HG03175 (cell line): ENCODE measurements at regions not wholly inside any gene's neighbourhood (a gene's known extent, or its start where the extent isn't known, plus 50 kb on each side); places are given as distances from the start of the nearest gene placed in this dataset.

Source experiments
- ATAC-seq: cut with Tn5 transposase; IDR thresholded peaks from one replicate; pipeline ENCODE4 v1.9.1; 2021; ENCODE audit warnings: mild to moderate bottlenecking, moderate library complexity; ENCODE audit not compliant: unreplicated experiment

DNA sequence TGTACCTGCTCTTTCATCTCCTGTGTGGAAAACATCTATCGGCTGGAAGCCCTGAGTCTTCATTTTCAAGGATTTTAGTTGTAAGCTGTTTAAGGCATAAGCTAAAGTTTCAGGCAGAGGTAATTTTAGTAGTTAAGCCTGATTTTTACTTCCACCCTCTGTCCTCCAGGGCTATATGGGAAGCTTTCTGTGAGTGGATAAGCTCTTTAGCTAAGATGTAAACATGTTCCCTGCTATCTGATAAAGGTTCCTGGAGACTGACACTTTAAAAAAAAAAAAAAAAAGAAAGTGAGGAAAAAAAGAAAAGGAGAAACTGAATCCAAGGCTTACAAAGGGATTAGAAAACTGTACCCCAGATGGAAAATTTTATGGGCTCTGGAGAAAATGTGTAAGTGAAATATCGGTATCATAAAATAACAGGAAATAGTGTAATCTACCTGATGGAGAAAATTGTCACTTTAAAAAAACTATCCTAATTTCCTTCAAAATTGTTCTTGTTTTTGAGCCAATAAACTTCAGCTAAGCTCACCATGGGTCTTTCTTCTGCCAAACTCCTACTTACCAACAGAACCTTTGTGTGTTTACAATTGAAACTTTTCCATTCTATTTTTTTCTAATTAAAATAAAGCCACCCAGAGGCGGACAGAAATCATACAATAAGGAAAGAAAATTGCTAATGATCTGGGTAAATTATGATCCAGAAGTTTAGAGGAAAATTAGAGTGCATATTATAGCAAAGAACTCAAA is 180.5 kb downstream of the TGFB2 start:
- ATAC-seq = no peak

DNA sequence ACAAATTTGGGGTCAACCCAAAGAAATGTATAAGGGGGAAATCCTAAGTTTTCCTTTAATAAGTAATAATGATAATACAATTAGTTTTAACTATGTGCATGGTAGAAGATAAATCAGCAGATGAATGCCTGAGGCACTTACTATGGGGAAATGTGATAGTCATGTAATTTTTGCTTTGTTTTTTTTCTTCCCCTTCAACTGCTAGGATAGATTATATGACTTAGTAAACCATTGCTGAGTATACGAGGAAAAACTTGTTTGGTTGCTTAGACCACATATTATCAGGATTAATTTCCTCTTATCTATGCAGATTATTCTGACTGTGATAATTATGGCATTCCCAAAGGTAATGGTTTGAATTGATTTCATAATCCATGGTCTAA is 181.1 kb downstream of the TGFB2 start:
- ATAC-seq = no peak

DNA sequence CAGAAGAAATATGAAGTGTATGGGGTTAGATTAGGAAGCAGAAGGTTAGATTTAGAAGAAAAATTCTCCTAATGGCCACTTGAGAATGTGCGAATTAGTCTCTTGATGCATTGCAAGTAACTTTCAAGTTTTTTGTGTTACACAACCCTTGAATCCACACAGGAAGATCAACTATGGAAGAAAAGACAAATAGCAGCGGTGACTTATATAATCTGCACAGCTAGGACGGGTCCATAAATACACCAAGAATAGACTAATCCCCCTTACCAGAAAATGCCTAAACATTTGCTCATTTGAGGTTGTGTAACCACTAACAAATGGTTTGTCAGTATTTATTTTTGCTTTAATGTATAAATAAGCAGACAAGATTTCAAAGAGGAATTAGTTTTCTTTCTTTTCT is 182.6 kb downstream of the TGFB2 start:
- ATAC-seq = no peak

DNA sequence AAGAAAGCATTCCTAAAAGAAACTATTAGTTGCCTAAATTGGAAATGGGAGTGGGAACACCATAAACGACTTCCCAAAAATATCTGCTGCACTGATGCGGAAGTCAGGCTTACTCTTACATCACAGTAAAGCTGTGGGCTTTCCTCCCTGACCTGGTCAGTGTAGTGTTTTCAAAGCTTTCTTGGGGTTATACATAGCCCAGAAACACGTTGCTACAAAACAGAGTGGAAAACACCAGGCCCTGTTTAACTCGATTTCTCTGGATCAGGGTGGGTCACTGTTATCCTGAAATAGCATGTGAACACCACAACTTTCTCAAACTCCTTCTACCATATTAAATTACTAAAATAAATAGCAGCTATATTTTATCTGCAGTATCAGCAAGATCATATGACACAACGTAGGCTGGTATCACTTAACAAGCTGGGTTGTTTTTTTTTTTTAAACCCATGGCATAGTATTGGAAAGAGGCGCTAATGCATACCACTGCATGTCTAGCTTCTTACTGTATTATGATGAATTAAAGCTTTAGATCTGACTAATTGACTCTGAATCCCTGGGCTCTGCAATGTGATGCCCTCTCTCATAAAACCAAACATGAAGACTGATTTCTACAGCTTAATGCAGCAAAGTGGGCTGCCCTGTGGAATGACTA is 184.6 kb downstream of the TGFB2 start:
- ATAC-seq = no peak

DNA sequence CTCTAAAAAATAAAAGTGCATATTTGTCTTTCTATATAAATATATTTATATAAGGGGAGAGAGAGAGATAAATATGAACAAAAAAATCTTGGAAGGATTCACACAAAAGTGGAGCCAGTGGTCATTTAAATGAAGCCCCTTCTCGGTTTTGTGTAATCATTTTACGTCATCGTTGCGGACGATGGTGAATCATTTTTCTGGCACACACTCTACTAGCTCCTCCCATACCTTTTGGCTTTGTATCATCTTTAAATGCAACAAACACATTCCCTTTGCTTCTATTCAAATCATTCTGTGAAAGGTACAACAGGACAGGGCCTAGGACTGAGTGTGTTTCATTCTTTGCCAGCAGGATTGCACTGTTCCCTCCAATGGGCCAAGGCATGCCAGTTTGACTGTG is 186.8 kb downstream of the TGFB2 start:
- ATAC-seq = no peak

DNA sequence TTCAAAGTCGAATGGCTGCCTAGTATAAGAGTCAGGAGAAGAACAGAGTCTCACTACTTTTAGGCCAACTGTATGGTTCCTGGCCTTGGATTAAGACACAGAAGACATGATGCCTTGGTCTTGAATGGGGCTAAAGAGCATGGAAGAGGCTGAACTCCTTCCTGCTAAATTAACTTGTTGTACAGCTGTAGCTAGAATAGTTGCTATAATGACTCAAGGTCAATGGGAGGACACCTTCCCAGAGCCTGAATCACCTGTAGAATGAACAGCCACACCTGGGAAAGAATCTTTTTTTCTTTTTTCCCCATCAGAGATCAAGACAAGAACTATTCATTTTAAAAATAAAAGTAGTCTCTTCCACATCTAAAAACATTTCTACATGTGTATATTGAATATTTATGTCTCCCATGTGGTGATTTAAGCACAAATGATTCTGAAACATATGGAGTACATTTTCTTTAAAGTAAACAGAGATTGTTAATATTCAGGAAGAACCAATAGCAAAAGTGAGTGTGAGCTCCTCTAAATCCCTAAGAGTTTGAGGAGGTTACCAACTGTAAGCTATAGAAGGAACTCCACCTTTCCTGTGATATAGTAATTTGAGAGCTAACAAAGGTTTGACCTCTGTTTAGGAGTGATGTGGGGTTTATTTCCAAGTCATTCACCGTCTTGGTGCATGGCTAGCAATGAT is 191.3 kb downstream of the TGFB2 start:
- no peak for ATAC-seq

DNA sequence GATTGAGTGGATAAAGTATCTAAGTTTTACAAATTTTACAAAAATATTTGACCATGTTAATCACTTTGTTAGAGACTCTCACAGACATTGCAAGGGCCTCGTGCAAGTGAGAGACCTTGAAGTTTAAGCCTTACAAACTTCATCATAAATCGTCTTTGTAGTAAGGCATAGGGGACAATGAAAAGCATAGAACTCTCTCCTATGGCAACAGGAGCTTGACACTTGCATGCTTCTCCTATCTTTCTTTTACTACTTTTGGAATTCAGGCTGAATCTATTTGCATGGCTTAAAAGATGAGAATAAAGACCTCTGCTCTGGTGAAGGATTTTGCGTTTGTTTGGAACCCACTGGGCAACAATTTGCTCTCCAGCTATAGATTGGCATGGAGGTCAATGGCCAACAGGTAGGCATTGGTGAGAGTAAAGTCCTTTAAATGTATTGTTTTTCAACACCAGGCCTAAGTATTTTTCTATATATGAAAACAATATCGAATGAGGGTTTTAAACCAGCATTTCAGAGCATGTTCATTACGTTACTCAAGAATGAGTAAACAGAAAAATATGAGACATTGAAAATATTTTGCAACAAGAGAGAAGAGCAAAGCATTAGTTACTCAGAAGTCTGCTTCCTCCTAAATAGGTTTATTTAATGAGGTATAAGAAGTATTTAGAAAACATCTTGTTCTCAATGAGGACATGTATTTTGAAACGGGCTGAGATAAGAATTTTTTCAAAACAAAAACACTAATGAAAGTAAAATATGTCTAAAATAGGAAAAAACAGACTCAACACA is 192.2 kb downstream of the TGFB2 start:
- no peak for ATAC-seq

DNA sequence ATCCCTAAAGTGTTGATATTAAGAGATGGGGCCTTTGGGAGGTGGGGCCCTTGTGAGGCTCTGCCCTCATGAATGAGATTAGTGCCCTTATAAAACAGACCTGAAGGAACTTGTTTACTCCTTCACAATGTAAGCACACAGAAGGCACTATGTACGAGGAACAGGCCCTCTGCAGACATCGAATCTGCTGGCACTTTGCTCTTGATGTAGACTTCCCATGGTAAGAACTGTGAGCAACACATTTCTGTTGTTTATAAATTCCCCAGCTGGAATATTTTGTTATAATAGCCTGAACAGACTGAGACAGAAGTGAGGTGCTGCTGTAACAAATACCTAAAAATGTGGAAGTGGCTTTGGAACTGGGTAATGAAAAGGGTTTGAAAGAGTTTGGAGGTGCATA is 193.2 kb downstream of the TGFB2 start:
- no peak for ATAC-seq

DNA sequence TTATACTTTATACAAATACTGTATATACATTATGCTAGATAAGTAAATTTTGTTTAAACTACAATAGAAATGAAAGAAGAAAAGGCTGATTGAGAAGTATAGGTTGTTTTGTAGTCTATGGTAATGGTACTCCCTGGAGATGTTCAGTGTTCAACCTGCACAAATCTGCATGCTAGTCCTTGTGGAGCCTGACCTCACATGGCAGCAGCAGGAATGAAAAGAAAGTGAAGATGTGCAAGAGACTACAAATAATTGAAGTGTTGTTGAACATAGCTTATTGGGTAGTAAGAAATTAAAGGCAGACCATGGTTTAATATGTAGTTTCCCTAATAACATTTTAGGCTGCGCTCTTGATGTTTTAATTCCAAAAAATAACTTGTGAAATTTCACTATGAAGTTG is 201.2 kb downstream of the TGFB2 start:
- ATAC-seq = no peak

DNA sequence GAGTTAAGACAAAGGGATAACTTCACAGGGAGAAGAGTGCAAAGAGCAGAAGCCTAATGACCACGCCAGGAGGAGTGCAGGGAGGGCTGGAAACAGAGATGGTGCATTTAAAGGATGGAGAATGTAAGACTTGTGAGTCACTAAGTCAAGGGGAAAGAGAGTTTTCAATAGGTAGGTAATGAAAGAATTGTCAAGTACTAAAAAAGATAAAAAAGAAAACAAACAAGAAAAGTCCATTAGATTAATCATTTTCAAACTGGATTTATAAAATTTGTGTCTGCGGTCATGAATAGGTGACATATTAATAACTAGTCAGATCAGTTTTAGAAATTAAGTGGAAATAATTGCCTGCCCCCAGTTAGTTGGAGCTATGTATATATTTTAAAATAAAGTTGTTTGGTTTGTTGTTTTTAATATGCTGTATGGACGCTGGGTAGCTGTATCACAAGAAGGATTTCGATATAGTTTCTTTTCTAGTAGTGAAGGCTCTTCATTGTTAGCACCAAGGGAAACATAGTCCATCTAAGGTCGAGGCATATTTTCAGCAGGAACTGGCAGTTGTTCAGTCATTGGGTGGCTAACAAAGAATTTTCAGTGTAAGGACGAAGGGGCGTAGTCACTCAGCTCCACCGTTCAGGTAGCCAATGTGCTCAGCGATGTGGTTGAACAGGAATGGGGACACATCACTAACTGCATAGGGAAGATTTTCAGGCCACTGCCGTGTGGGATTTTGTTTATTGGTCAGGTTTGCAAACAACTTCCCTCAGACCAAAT is 203.0 kb downstream of the TGFB2 start:
- no peak for ATAC-seq

DNA sequence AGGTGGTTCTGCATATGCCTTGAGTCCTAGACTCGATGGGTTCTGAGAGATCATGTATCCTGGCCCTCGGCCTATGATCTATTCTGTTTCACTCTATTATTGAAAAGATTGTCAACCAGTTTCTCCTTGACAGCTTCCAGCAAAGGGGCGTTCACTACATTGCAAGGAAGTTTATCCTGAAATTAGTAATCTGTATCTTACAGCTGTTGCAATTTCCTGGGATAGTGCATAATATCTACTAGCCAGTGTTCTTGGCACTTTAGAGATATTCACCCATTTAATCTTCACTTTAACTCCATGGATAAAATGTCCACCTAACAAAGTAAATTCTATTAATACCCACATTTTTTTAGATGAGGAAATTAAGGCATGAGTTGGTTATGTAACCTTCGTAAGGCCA is 203.6 kb downstream of the TGFB2 start:
- ATAC-seq = no peak

DNA sequence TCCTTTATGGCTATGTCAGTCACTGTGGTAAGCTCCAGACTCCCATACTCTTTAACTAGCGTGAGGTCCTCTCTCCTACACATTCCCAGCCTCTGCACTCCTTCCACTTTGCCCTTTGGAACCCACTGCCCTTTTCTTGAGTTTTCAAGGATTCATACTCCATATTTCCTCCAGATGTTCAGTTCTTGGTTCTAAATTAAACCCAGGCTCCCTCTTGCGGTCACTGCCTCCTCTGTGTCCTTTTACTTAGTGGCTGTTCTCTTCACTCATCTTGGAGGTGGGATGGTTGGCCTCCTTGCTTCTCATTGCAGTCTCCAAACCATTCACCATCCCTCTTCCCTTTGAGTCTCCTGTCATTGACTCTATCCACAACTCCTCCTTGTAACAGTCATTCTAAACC is 208.1 kb downstream of the TGFB2 start:
- ATAC-seq = no peak

DNA sequence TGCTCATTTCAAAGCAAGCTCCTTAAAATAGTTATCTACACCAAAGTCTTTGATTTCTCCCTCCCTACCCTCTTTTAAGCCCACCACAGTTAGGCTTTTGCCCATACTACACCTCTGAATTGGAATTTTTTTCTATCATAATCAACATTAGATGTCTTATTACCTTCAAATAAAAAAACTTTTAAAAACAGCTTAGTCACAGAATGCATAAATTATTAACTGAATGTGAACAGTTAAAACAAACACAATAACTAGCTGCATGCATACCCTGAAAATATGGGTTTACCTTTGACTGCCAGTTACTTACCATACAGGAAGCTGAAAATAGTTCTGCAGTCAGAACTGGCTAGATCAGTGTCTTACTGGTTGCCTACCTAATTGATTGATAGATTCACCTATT is 210.9 kb downstream of the TGFB2 start:
- no peak for ATAC-seq

DNA sequence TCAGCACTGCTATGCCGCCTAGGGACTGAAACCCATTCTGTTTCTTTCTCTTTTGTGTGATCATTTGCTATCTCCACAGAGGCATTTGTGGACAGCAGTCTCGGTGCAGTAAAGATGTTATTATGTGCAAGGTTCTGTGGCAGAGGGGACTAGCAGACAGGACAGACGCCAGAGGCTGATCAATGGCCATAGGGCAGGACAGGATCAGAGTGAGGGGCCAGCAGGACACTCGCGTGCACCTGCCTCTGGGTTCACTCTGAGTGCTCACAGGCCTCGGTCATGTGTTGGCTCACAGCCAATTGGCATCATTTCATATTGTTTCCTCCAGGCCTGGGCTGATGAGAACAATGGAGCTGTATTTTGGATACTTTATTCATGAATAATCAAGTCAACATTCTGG is 212.6 kb downstream of the TGFB2 start:
- ATAC-seq = no peak

DNA sequence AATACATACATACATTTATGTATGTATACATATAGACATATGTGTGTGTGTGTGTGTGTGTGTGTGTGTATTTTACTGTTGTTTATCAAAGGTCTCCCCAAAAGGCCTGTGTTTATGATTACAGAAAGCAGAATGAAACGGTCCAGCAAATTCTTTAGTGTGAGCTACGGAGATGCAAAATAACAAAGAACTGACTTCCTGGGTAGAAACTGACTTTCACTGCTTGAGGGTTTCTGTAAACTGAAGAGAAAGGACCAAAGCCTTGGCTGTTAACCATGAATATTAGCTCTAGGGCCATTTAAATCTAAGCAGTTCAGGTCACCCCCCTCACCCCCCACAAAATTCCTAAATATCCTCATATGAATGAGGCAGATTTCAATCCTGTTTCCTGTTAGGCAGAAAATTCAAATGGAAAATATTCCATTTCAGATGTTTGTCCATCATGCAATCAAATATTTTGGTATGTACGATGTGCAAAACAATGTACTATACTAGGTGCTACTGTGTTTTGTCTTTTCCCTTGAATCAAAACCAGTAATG is 213.2 kb downstream of the TGFB2 start:
- no peak for ATAC-seq

DNA sequence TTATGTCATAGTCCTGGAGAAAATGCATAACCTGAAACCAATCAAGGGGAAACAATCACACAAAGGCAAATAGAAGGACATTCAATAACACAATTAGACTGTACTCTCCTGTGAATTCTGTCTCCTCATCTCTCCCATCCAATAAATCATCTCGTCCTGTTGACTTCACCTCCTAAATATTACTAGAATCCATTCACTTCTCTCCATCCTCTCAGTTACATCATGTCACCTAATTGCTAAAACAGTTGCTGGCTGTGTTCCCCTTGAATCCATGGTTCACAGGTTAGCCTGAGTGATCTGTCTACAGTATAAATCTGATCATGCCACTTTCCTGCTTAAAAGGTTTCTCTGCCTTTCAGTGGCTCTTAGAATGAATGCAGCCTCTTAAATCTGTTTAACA is 220.2 kb downstream of the TGFB2 start:
- no peak for ATAC-seq

DNA sequence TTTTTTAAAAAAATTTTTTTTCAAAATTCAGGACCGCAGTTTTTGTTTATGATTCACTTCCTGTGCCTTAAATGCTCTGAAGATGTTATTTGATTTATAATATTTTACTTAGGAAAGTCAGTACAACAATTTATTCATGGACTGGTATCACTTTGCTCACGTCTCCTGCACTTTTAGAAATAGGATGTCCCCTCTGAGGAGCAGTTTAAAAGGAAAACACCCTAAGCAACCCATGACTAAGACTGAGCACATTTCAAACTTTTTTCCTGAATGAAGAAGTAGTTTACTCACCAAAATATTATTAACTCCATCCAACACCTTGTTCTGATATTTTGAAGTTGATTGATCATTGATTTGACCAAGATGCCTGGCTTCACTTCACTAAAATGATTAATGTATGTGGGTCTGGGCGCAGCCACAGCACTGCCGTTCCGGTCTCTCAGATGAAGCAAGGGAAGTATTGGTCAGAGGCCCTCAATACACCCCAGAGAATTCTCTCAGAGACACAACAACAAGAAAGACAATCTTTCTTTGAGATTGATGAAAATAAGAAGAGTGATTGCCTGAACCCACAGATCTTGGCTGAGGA is 223.9 kb downstream of the TGFB2 start:
- ATAC-seq = no peak

DNA sequence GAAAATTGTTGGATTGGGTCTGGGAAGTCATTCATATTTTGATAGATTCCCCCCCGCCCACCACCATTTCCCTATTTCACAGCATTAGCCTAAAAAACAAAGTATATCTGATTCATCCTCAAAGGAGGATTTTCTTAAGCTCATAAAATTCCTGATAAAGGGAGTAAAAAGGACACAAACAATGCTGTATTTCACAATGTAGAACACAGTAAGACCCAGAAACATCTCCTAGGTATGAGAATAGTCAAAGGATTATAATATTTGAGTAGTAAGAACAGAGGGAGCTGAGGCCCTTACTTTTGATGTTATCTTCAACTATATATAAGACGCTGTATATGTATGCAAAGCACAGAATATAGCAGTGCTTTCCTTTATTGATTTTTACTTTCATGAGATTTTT is 225.3 kb downstream of the TGFB2 start:
- no peak for ATAC-seq

DNA sequence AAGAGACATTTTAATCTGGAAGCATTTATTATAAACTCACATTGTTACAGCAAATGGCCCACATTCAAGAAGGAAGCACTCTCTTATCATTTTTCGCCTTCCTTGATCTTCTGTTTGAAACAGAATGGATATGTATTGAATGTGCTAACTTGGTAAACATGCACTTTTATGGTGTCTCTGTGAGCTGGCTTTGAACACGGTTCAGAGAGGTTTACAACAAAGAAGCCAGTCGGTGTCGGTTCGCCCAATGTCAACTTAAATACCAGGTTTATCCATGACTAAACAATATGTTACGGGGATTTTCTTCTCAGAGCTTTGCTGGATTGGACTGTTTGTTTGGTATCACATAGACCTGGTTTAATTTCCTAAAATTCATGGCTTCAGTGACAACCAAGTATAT is 226.4 kb downstream of the TGFB2 start:
- no peak for ATAC-seq

DNA sequence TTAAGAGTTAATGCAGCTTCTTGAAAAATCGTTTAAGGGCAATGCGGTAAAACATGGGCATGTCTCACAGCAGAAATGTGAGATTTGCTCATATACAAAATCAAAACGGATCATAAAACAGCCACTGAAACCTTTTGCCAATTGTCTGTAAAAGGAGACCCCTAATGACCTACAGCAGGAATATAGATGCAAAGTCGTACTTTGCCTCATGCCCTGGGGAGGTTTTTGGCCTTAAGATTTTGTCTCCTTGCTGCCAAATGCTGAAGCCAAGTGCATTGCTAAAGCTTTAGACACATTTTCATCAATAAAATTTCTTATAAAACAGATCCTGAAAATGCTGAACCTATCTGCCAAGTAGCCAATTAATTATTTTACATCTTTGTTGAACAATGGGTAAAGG is 226.9 kb downstream of the TGFB2 start:
- ATAC-seq = no peak
